ENCODE measurements at regions not wholly inside any gene's neighbourhood (a gene's known extent, or its start where the extent isn't known, plus 50 kb on each side); places are given as distances from the start of the nearest gene placed in this dataset.

- H3K4me3 Mint-ChIP-seq, result no peak overlapping the region
- no peak overlapping the region for H3K27ac Mint-ChIP-seq
- intact Hi-C loops (cut with micrococcal nuclease), result no loop called here
- H3K9me3 Mint-ChIP-seq, result no peaks in the 10 kb centered on the region
- no peaks in the 10 kb centered on the region for H3K27me3 Mint-ChIP-seq
- no peaks in the 10 kb centered on the region for H3K4me1 Mint-ChIP-seq (ENCODE audit: low read depth)
- CTCF ChIA-PET, result interaction anchor here (0.6 kb wide), 1 partner anchor 301 kb away, joined by 3 read pairs; no protein-coding TSS in a partner anchor
- no peaks in the 10 kb centered on the region for H3K36me3 Mint-ChIP-seq (ENCODE audit: low read depth)
- TF ChIP-seq CTCF (IDR thresholded peaks at IDR 0.05), result no peak
- POLR2A ChIA-PET, result no interaction called here
- DNase-seq, result no peak
- ATAC-seq, result no peak
Measured at GRCh38 chr1:103199001-103199400, 90.7 kb upstream of the COL11A1 start.

GRCh38 chr1:103198076-103198475 lies 89.8 kb upstream of the COL11A1 start:
- POLR2A ChIA-PET, result no interaction called here
- Mint-ChIP-seq H3K4me3 (no peak overlapping the region), H3K27me3 (no peaks in the 10 kb centered on the region), H3K27ac (no peak overlapping the region), H3K4me1 (ENCODE audit: low read depth) (no peaks in the 10 kb centered on the region), H3K9me3 (no peaks in the 10 kb centered on the region), H3K36me3 (ENCODE audit: low read depth) (no peaks in the 10 kb centered on the region)
- TF ChIP-seq CTCF (IDR thresholded peaks at IDR 0.05), result no peak
- intact Hi-C loops (cut with micrococcal nuclease), result no loop called here
- no peak for ATAC-seq
- DNase-seq, result no peak
- CTCF ChIA-PET, result no interaction called here

GRCh38 chr1:103197216-103197615 lies 88.9 kb upstream of the COL11A1 start:
- no peak overlapping the region for H3K27ac Mint-ChIP-seq
- ChIA-PET CTCF (no interaction called here), POLR2A (no interaction called here)
- intact Hi-C loops (cut with micrococcal nuclease), result no loop called here
- no peaks in the 10 kb centered on the region for H3K9me3 Mint-ChIP-seq
- no peak overlapping the region for H3K4me3 Mint-ChIP-seq
- ATAC-seq, result no peak
- TF ChIP-seq CTCF (IDR thresholded peaks at IDR 0.05), result no peak
- H3K4me1 Mint-ChIP-seq (ENCODE audit: low read depth), result no peaks in the 10 kb centered on the region
- no peaks in the 10 kb centered on the region for H3K27me3 Mint-ChIP-seq
- no peaks in the 10 kb centered on the region for H3K36me3 Mint-ChIP-seq (ENCODE audit: low read depth)
- DNase-seq, result no peak

- no peak for TF ChIP-seq CTCF (IDR thresholded peaks at IDR 0.05)
- CTCF ChIA-PET, result no interaction called here
Measured at GRCh38 chr1:103194984-103195383, 86.7 kb upstream of the COL11A1 start.

GRCh38 chr1:103194060-103194459 lies 85.7 kb upstream of the COL11A1 start:
- CTCF ChIA-PET, result no interaction called here

More at GRCh38 chr1:103194984-103195383, 86.7 kb upstream of the COL11A1 start:
- intact Hi-C loops (cut with micrococcal nuclease), result no loop called here
- H3K27ac Mint-ChIP-seq, result no peak overlapping the region
- H3K4me1 Mint-ChIP-seq (ENCODE audit: low read depth), result no peaks in the 10 kb centered on the region
- H3K36me3 Mint-ChIP-seq (ENCODE audit: low read depth), result no peaks in the 10 kb centered on the region
- H3K27me3 Mint-ChIP-seq, result no peaks in the 10 kb centered on the region
- DNase-seq (no peak), ATAC-seq (no peak)
- POLR2A ChIA-PET, result no interaction called here
- no peaks in the 10 kb centered on the region for H3K9me3 Mint-ChIP-seq
- H3K4me3 Mint-ChIP-seq, result no peak overlapping the region

More at GRCh38 chr1:103194060-103194459, 85.7 kb upstream of the COL11A1 start:
- no peak overlapping the region for H3K4me3 Mint-ChIP-seq
- H3K36me3 Mint-ChIP-seq (ENCODE audit: low read depth), result no peaks in the 10 kb centered on the region
- ATAC-seq (no peak), DNase-seq (no peak)
- H3K9me3 Mint-ChIP-seq, result no peaks in the 10 kb centered on the region
- POLR2A ChIA-PET, result no interaction called here
- H3K27me3 Mint-ChIP-seq, result no peaks in the 10 kb centered on the region
- no peaks in the 10 kb centered on the region for H3K4me1 Mint-ChIP-seq (ENCODE audit: low read depth)
- no peak for TF ChIP-seq CTCF (IDR thresholded peaks at IDR 0.05)
- H3K27ac Mint-ChIP-seq, result no peak overlapping the region
- intact Hi-C loops (cut with micrococcal nuclease), result no loop called here
